ENCODE measurements at regions not wholly inside any gene's neighbourhood (a gene's known extent, or its start where the extent isn't known, plus 50 kb on each side); places are given as distances from the start of the nearest gene placed in this dataset.

DNA sequence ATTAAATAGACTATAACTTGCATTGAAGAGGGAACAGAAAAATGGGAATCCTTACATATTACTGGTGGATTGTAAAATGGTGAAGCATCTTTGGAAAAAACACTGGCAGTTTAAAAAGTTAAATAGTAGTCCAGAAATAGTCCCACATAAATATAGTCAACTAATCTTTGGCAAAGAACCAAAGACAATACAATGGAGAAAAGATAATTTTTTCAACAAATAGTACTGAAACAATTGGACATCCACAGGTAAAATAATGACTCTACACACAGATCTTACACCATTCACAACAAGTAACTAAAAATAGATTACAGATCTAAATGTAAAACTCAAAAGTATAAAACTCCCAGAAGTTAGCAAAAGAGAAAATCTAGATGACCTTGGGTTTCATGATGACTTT, 259.1 kb upstream of the CEP162 start:
- no peak for TF ChIP-seq EZH2 (IDR thresholded peaks at IDR 0.05; ENCODE audit: borderline replicate concordance, low read depth, low read length)
- TF ChIP-seq, protein P1, sequence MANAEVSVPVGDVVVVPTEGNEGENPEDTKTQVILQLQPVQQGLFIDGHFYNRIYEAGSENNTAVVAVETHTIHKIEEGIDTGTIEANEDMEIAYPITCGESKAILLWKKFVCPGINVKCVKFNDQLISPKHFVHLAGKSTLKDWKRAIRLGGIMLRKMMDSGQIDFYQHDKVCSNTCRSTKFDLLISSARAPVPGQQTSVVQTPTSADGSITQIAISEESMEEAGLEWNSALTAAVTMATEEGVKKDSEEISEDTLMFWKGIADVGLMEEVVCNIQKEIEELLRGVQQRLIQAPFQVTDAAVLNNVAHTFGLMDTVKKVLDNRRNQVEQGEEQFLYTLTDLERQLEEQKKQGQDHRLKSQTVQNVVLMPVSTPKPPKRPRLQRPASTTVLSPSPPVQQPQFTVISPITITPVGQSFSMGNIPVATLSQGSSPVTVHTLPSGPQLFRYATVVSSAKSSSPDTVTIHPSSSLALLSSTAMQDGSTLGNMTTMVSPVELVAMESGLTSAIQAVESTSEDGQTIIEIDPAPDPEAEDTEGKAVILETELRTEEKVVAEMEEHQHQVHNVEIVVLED (CRISPR knock-in tag; IDR thresholded peaks at IDR 0.05): no peak
- no peak for TF ChIP-seq SIN3A (IDR thresholded peaks at IDR 0.05; ENCODE audit: borderline replicate concordance in 2 of 2, control insufficient read depth in 1 of 2, low read depth in 2 of 2, low read length in 2 of 2)
- TF ChIP-seq ASH1L (IDR thresholded peaks at IDR 0.05; ENCODE audit: borderline replicate concordance, low read depth, partially characterized antibody): no peak
- TF ChIP-seq, protein P2, sequence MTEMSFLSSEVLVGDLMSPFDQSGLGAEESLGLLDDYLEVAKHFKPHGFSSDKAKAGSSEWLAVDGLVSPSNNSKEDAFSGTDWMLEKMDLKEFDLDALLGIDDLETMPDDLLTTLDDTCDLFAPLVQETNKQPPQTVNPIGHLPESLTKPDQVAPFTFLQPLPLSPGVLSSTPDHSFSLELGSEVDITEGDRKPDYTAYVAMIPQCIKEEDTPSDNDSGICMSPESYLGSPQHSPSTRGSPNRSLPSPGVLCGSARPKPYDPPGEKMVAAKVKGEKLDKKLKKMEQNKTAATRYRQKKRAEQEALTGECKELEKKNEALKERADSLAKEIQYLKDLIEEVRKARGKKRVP (CRISPR knock-in tag; IDR thresholded peaks at IDR 0.05): no peak
- TF ChIP-seq ZEB2 (IDR thresholded peaks at IDR 0.05): no peak
- TF ChIP-seq, protein P3, sequence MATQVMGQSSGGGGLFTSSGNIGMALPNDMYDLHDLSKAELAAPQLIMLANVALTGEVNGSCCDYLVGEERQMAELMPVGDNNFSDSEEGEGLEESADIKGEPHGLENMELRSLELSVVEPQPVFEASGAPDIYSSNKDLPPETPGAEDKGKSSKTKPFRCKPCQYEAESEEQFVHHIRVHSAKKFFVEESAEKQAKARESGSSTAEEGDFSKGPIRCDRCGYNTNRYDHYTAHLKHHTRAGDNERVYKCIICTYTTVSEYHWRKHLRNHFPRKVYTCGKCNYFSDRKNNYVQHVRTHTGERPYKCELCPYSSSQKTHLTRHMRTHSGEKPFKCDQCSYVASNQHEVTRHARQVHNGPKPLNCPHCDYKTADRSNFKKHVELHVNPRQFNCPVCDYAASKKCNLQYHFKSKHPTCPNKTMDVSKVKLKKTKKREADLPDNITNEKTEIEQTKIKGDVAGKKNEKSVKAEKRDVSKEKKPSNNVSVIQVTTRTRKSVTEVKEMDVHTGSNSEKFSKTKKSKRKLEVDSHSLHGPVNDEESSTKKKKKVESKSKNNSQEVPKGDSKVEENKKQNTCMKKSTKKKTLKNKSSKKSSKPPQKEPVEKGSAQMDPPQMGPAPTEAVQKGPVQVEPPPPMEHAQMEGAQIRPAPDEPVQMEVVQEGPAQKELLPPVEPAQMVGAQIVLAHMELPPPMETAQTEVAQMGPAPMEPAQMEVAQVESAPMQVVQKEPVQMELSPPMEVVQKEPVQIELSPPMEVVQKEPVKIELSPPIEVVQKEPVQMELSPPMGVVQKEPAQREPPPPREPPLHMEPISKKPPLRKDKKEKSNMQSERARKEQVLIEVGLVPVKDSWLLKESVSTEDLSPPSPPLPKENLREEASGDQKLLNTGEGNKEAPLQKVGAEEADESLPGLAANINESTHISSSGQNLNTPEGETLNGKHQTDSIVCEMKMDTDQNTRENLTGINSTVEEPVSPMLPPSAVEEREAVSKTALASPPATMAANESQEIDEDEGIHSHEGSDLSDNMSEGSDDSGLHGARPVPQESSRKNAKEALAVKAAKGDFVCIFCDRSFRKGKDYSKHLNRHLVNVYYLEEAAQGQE (IDR thresholded peaks at IDR 0.05; ENCODE audit: borderline replicate concordance): no peak
- TF ChIP-seq, protein P3 (CRISPR knock-in tag; IDR thresholded peaks at IDR 0.05; ENCODE audit: low read depth): no peak
- TF ChIP-seq, protein P4, sequence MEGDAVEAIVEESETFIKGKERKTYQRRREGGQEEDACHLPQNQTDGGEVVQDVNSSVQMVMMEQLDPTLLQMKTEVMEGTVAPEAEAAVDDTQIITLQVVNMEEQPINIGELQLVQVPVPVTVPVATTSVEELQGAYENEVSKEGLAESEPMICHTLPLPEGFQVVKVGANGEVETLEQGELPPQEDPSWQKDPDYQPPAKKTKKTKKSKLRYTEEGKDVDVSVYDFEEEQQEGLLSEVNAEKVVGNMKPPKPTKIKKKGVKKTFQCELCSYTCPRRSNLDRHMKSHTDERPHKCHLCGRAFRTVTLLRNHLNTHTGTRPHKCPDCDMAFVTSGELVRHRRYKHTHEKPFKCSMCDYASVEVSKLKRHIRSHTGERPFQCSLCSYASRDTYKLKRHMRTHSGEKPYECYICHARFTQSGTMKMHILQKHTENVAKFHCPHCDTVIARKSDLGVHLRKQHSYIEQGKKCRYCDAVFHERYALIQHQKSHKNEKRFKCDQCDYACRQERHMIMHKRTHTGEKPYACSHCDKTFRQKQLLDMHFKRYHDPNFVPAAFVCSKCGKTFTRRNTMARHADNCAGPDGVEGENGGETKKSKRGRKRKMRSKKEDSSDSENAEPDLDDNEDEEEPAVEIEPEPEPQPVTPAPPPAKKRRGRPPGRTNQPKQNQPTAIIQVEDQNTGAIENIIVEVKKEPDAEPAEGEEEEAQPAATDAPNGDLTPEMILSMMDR (IDR thresholded peaks at IDR 0.05 in 2 of 3, conservative IDR thresholded peaks at IDR 0.05 in 1 of 3; ENCODE audit: insufficient read depth in 2 of 3, low read depth in 1 of 3, low read length in 3 of 3): no peak
- TF ChIP-seq BMI1 (IDR thresholded peaks at IDR 0.05; ENCODE audit: low read length): no peak
- no peak for TF ChIP-seq NR4A1 (CRISPR knock-in tag; IDR thresholded peaks at IDR 0.05)
- no peak for TF ChIP-seq NR4A1 (tag; IDR thresholded peaks at IDR 0.05)

Measured in K562 (cell line).